Fibroblast of lung (primary cell): ENCODE measurements at regions not wholly inside any gene's neighbourhood (a gene's known extent, or its start where the extent isn't known, plus 50 kb on each side); places are given as distances from the start of the nearest gene placed in this dataset.

Source experiments
- DNase-seq, 2 donors: peaks; one replicate each; pipeline versions ENCODE4 v3.0.0 to v3.0.0-alpha.2; 2010; ENCODE audit warnings: low read depth in 2 of 2
- H2AFZ ChIP-seq: 2 replicates; pipeline ENCODE4 v1.5.1; 2012; ENCODE audit warnings: low read length, control low read depth, inconsistent platforms
- H3K27ac ChIP-seq: 2 replicates; pipeline ENCODE4 v1.5.1; 2011; ENCODE audit warnings: low read length, control low read depth; ENCODE audit not compliant: insufficient read depth
- H3K27me3 ChIP-seq: 2 replicates; pipeline ENCODE4 v1.5.1; 2011; ENCODE audit warnings: mild to moderate bottlenecking, low read length; ENCODE audit not compliant: control insufficient read depth, insufficient read depth
- H3K36me3 ChIP-seq: 2 replicates; pipeline ENCODE4 v1.5.1; 2011; ENCODE audit warnings: low read length; ENCODE audit not compliant: control insufficient read depth, insufficient read depth
- H3K4me1 ChIP-seq: 2 replicates; pipeline ENCODE4 v1.5.1; 2011; ENCODE audit warnings: low read length; ENCODE audit not compliant: control insufficient read depth, insufficient read depth; ENCODE audit errors: extremely low read depth
- H3K4me2 ChIP-seq: 2 replicates; pipeline ENCODE4 v1.5.1; 2011; ENCODE audit warnings: low read length, control low read depth; ENCODE audit not compliant: insufficient read depth; ENCODE audit errors: extremely low read depth
- H3K4me3 ChIP-seq, 4 experiments: fragments of 200-600 bp in 1 of 4; sonication (generic) in 1 of 4; replicated peaks in 1 of 4; 2 replicates each; pipeline ENCODE4 v1.5.1; 2011 to 2016; ENCODE audit warnings: low read length in 4 of 4, low read depth in 3 of 4, mild to moderate bottlenecking in 3 of 4, control low read depth in 2 of 4, inconsistent platforms in 1 of 4, mixed read lengths in 1 of 4; ENCODE audit not compliant: insufficient read depth in 1 of 4; ENCODE audit errors: control extremely low read depth in 1 of 4
- H3K79me2 ChIP-seq: 2 replicates; pipeline ENCODE4 v1.5.1; 2012; ENCODE audit warnings: mild to moderate bottlenecking, low read length, inconsistent platforms; ENCODE audit not compliant: control insufficient read depth, insufficient read depth
- H3K9ac ChIP-seq: 2 replicates; pipeline ENCODE4 v1.5.1; 2011; ENCODE audit warnings: mild to moderate bottlenecking, low read length, control low read depth; ENCODE audit not compliant: insufficient read depth
- H3K9me3 ChIP-seq: 2 replicates; pipeline ENCODE4 v1.5.1; 2012; ENCODE audit warnings: low read depth, low read length; ENCODE audit not compliant: control insufficient read depth, insufficient read depth
- H4K20me1 ChIP-seq: 2 replicates; pipeline ENCODE4 v1.5.1; 2011; ENCODE audit warnings: low read length; ENCODE audit not compliant: control insufficient read depth, insufficient read depth; ENCODE audit errors: extremely low read depth
- CTCF ChIP-seq, 2 donors: IDR thresholded peaks in 1 of 2; conservative IDR thresholded peaks in 1 of 2; 1 replicate in 1 of 2; 2 replicates in 1 of 2; pipeline ENCODE4 v1.5.1; 2011 to 2012; ENCODE audit warnings: low read length in 2 of 2, control low read depth in 1 of 2, inconsistent platforms in 1 of 2, low read depth in 1 of 2, mild to moderate bottlenecking in 1 of 2
- EZH2 ChIP-seq: IDR thresholded peaks from 2 replicates; pipeline ENCODE4 v1.5.1; 2012; ENCODE audit warnings: low read length, control low read depth, mild to moderate bottlenecking; ENCODE audit errors: missing control alignments

DNA sequence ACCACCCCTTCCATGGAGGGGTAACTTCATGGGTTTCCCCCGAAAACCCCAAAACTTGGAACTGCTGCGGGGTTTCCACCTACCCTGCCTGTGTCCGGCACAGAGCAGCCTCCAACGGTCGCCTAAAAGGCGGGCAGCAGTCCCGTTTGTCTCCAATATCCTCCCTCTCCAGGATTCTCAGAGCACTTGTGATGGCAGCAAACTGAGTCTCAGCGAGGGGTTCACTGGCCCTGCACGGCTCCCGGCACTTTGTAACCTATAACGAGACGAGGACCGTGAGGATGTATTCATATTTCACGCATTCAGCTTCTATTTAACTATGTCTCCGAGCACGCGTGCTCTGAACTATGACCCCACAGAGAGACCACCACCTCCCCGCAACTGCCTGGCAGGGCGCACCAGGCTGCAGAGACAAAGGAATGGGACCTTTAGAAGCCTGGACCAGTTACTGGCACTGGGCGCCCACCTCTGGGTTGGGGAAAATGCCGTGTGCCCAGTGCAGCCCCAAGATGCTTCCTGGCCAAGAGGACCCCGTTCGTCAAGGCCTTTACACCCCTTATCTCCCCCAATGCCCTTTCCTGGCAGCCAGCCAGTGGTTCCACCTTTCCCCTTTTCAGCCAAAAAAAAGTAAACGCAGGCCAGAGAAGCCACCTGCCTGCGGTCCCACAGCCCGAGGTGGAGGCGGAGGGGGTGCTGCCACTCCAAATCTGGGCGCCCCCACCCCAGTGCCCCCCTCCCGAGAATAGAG lies 173.1 kb upstream of the RTL1 start:
- TF ChIP-seq EZH2: no peak
- no peak for TF ChIP-seq CTCF (conservative IDR thresholded peaks at IDR 0.05 in 1 of 2, IDR thresholded peaks at IDR 0.05 in 1 of 2; ENCODE audit: low read depth in 1 of 2, low read length in 2 of 2)
- no peak for DNase-seq
- peaks cover 2% of the 10 kb centered on the region for H3K27me3 ChIP-seq
- H3K4me3 ChIP-seq: no peak overlapping the region
- H4K20me1 ChIP-seq: no peaks in the 10 kb centered on the region
- H3K27ac ChIP-seq: no peak overlapping the region
- no peaks in the 10 kb centered on the region for H3K4me1 ChIP-seq
- no peak overlapping the region for H2AFZ ChIP-seq
- no peaks in the 10 kb centered on the region for H3K79me2 ChIP-seq
- H3K4me2 ChIP-seq: no peak overlapping the region
- no peaks in the 10 kb centered on the region for H3K9me3 ChIP-seq
- H3K9ac ChIP-seq: no peak overlapping the region
- H3K36me3 ChIP-seq: peaks cover 1% of the 10 kb centered on the region

GRCh38 chr14:101077481-101078074 lies 174.1 kb upstream of the RTL1 start:
- Histone ChIP-seq H3K27ac (no peak overlapping the region), H3K4me2 (no peak overlapping the region), H3K9ac (no peak overlapping the region), H4K20me1 (no peaks in the 10 kb centered on the region), H3K4me3 (peak overlapping the region in 1 of 4 experiments; percentile 10), H3K4me1 (no peaks in the 10 kb centered on the region), H3K79me2 (no peaks in the 10 kb centered on the region), H2AFZ (no peak overlapping the region), H3K9me3 (no peaks in the 10 kb centered on the region), H3K36me3 (peaks cover 1% of the 10 kb centered on the region), H3K27me3 (peaks cover 4% of the 10 kb centered on the region)
- peak in 1 of 2 donors; percentile 68 for DNase-seq
- TF ChIP-seq CTCF (conservative IDR thresholded peaks at IDR 0.05 in 1 of 2, IDR thresholded peaks at IDR 0.05 in 1 of 2; ENCODE audit: low read depth in 1 of 2, low read length in 2 of 2) (no peak), EZH2 (peak; percentile 35)

- H3K4me1 ChIP-seq: no peaks in the 10 kb centered on the region
- no peak overlapping the region for H3K27ac ChIP-seq
- peaks cover 4% of the 10 kb centered on the region for H3K27me3 ChIP-seq
- no peak for TF ChIP-seq CTCF (conservative IDR thresholded peaks at IDR 0.05 in 1 of 2, IDR thresholded peaks at IDR 0.05 in 1 of 2; ENCODE audit: low read depth in 1 of 2, low read length in 2 of 2)
- no peak for TF ChIP-seq EZH2
- no peak overlapping the region for H3K9ac ChIP-seq
- no peak overlapping the region for H2AFZ ChIP-seq
- H3K79me2 ChIP-seq: no peaks in the 10 kb centered on the region
- no peaks in the 10 kb centered on the region for H3K36me3 ChIP-seq
- DNase-seq: no peak
- no peak overlapping the region for H3K4me3 ChIP-seq
- no peaks in the 10 kb centered on the region for H3K9me3 ChIP-seq
- H4K20me1 ChIP-seq: no peaks in the 10 kb centered on the region
- no peak overlapping the region for H3K4me2 ChIP-seq
These were observed 174.8 kb upstream of the RTL1 start for GRCh38 chr14:101078170-101078891.
